ENCODE measurements at regions not wholly inside any gene's neighbourhood (a gene's known extent, or its start where the extent isn't known, plus 50 kb on each side); places are given as distances from the start of the nearest gene placed in this dataset.
"Not testable (repeated sequence)": the region's sequence is repeated elsewhere in the genome, so short reads cannot be mapped to it uniquely, and the experiment has no call there.

- TF ChIP-seq YY1 (IDR thresholded peaks at IDR 0.05; ENCODE audit: insufficient read depth, insufficient read length); SUZ12 (IDR thresholded peaks at IDR 0.05; ENCODE audit: extremely low read depth, insufficient read depth, insufficient read length); ZNF274 (IDR thresholded peaks at IDR 0.05; ENCODE audit: low read depth, low read length): not testable (repeated sequence)
Measured at GRCh38 chr4:126770811-126771553, 861.8 kb upstream of the INTU start.
